Vagina (tissue), 2 donors: ENCODE measurements at regions not wholly inside any gene's neighbourhood (a gene's known extent, or its start where the extent isn't known, plus 50 kb on each side); places are given as distances from the start of the nearest gene placed in this dataset.

Experiments
- DNase-seq, 2 donors: peaks; one replicate each; pipeline ENCODE4 v3.0.0-alpha.2; 2017; ENCODE audit errors: extremely low spot score in 2 of 2
- H3K27ac ChIP-seq: fragments of 200-600 bp; sonication (generic); one replicate; pipeline ENCODE4 v1.5.1; 2019
- H3K27me3 ChIP-seq: fragments of 200-600 bp; sonication (generic); one replicate; pipeline ENCODE4 v1.5.1; 2019
- H3K36me3 ChIP-seq, 2 donors: fragments of 200-600 bp; sonication (generic); one replicate each; pipeline ENCODE4 v1.5.1; 2017 to 2019
- H3K4me1 ChIP-seq: fragments of 200-600 bp; sonication (generic); one replicate; pipeline ENCODE4 v1.5.1; 2019
- H3K4me3 ChIP-seq, 2 donors: fragments of 200-600 bp; sonication (generic); 1 replicate in 1 of 2; 2 replicates in 1 of 2; pipeline ENCODE4 v1.5.1; 2016 to 2019
- H3K9me3 ChIP-seq: fragments of 200-600 bp; sonication (generic); one replicate; pipeline ENCODE4 v1.5.1; 2019
- CTCF ChIP-seq, 3 experiments: fragments of 450-650 bp in 2 of 3; fragments of 200-600 bp in 1 of 3; sonication (generic) in 1 of 3; IDR thresholded peaks; one replicate each; pipeline ENCODE4 v1.5.1; 2017 to 2019; ENCODE audit warnings: antibody characterized with exemption in 3 of 3, mild to moderate bottlenecking in 2 of 3, moderate library complexity in 2 of 3
- POLR2A ChIP-seq, 2 donors: fragments of 450-650 bp; IDR thresholded peaks; one replicate each; pipeline ENCODE4 v1.6.1; 2017; ENCODE audit warnings: antibody characterized with exemption in 2 of 2, mild to moderate bottlenecking in 2 of 2, moderate library complexity in 2 of 2
- POLR2AphosphoS5 ChIP-seq, 2 donors: sonication (generic); formaldehyde crosslinking; IDR thresholded peaks; one replicate each; pipeline ENCODE4 v1.9.0; 2017; ENCODE audit warnings: antibody characterized with exemption in 2 of 2, mild to moderate bottlenecking in 2 of 2, low read depth in 1 of 2; ENCODE audit not compliant: insufficient read depth in 1 of 2
- intact Hi-C: fragments of 100-400 bp; cut with DNase I; formaldehyde crosslinking; loops from one replicate; pipeline ENCODE4 v1.15.1; 2023

DNA sequence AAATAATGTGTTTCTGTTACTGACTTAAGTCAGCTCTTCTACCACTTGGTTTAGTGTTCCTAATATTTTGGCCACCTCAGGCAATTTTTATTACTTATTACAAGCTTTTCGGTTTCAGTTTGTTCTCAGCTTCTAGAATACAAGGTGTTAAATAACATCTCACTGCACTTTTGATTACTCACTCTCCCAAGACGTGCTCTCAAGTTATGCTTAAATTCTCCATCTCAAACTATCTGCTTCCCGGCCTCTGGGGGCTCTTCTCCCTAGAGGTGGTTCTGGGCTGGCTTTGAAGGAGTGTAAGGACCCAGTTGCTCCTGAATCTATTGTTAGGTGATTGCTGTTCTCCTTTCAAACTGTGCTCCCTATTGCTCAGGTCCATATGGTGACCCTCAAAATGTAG, 193.9 kb upstream of the DDHD1 start:
- no peaks in the 10 kb centered on the region for H3K36me3 ChIP-seq
- no peak for DNase-seq
- intact Hi-C loops, result no loop called here
- H3K4me3 ChIP-seq, result no peak overlapping the region
- H3K9me3 ChIP-seq, result no peaks in the 10 kb centered on the region
- H3K27ac ChIP-seq, result no peak overlapping the region
- no peaks in the 10 kb centered on the region for H3K27me3 ChIP-seq
- no peak for TF ChIP-seq POLR2A (IDR thresholded peaks at IDR 0.05)
- no peak for TF ChIP-seq CTCF (IDR thresholded peaks at IDR 0.05)
- no peak for TF ChIP-seq POLR2AphosphoS5 (IDR thresholded peaks at IDR 0.05; ENCODE audit: insufficient read depth in 1 of 2, low read depth in 1 of 2)
- no peaks in the 10 kb centered on the region for H3K4me1 ChIP-seq

DNA sequence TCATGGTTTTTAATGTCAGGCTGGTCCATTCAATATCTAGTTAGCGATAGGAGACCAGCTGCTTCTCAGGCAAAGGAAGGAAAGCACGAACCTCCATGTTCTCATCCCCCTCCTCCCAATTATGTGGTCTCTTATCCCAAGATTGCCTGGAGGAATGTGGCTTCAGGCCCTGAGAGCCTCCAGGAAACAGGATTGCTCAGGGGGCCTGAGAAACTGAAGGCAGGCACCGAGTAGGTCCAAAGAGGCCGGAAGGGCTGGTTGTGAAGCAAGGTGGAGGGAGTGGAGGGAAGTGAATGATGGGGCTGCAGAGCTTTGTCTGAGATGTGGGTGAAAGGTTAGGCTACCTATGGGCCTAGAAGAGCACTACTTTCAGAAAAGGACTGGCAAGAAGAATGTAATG, 188.2 kb upstream of the DDHD1 start:
- Histone ChIP-seq H3K9me3 (no peaks in the 10 kb centered on the region), H3K4me1 (no peaks in the 10 kb centered on the region), H3K36me3 (no peaks in the 10 kb centered on the region), H3K4me3 (no peak overlapping the region), H3K27ac (no peak overlapping the region), H3K27me3 (no peaks in the 10 kb centered on the region)
- intact Hi-C loops, result loop anchor here (5.0 kb wide), 1 partner anchor 851 kb away; no protein-coding TSS in a partner anchor
- DNase-seq, result no peak
- TF ChIP-seq CTCF (IDR thresholded peaks at IDR 0.05) (no peak), POLR2AphosphoS5 (IDR thresholded peaks at IDR 0.05; ENCODE audit: insufficient read depth in 1 of 2, low read depth in 1 of 2) (no peak), POLR2A (IDR thresholded peaks at IDR 0.05) (no peak)

DNA sequence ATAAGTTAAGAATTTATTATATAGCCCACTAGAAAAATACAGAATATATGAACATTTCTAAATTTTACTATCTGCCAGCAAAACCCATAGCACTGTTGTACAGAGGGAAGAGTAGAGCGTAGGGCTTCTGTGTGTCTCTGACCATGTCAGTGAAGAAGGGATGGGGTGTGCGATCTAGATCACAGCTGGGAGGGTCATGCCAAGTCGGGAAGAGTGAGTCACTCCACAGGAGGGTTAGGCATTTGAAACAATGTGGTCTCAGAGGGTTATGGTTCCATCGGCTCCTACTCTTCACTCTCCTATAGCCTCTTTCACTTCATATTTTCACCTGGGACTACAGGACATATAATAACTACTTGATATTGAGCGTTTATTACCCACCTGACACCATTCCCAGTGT, 185.1 kb upstream of the DDHD1 start:
- no peaks in the 10 kb centered on the region for H3K27me3 ChIP-seq
- no peaks in the 10 kb centered on the region for H3K36me3 ChIP-seq
- H3K4me1 ChIP-seq, result no peaks in the 10 kb centered on the region
- no peak overlapping the region for H3K27ac ChIP-seq
- H3K4me3 ChIP-seq, result no peak overlapping the region
- DNase-seq, result no peak
- intact Hi-C loops, result no loop called here
- no peak for TF ChIP-seq POLR2AphosphoS5 (IDR thresholded peaks at IDR 0.05; ENCODE audit: insufficient read depth in 1 of 2, low read depth in 1 of 2)
- no peak for TF ChIP-seq CTCF (IDR thresholded peaks at IDR 0.05)
- no peak for TF ChIP-seq POLR2A (IDR thresholded peaks at IDR 0.05)
- H3K9me3 ChIP-seq, result no peaks in the 10 kb centered on the region

GRCh38 chr14:53336729-53337128, 183.6 kb upstream of the DDHD1 start:
- H3K27me3 ChIP-seq, result no peaks in the 10 kb centered on the region
- no peaks in the 10 kb centered on the region for H3K36me3 ChIP-seq
- no peak overlapping the region for H3K4me3 ChIP-seq
- H3K27ac ChIP-seq, result no peak overlapping the region
- TF ChIP-seq POLR2A (IDR thresholded peaks at IDR 0.05), result no peak
- TF ChIP-seq CTCF (IDR thresholded peaks at IDR 0.05), result no peak
- TF ChIP-seq POLR2AphosphoS5 (IDR thresholded peaks at IDR 0.05; ENCODE audit: insufficient read depth in 1 of 2, low read depth in 1 of 2), result no peak
- no peaks in the 10 kb centered on the region for H3K9me3 ChIP-seq
- no peak for DNase-seq
- intact Hi-C loops, result no loop called here
- H3K4me1 ChIP-seq, result no peaks in the 10 kb centered on the region

- no peak for DNase-seq
- Histone ChIP-seq H3K27ac (no peak overlapping the region), H3K4me1 (peaks cover 10% of the 10 kb centered on the region), H3K27me3 (no peaks in the 10 kb centered on the region), H3K36me3 (no peaks in the 10 kb centered on the region), H3K4me3 (no peak overlapping the region), H3K9me3 (no peaks in the 10 kb centered on the region)
- no peak for TF ChIP-seq POLR2A (IDR thresholded peaks at IDR 0.05)
- no peak for TF ChIP-seq CTCF (IDR thresholded peaks at IDR 0.05)
- no peak for TF ChIP-seq POLR2AphosphoS5 (IDR thresholded peaks at IDR 0.05; ENCODE audit: insufficient read depth in 1 of 2, low read depth in 1 of 2)
- intact Hi-C loops, result no loop called here
Observed at GRCh38 chr14:53333809-53334208, 180.7 kb upstream of the DDHD1 start.
